HCT116 (cell line): ENCODE measurements at regions not wholly inside any gene's neighbourhood (a gene's known extent, or its start where the extent isn't known, plus 50 kb on each side); places are given as distances from the start of the nearest gene placed in this dataset.

Source experiments
- ATAC-seq: fragments of 200-7000 bp; cut with Tn5 transposase; 2 replicates; pipeline ENCODE4 v1.9.1; 2020; ENCODE audit warnings: mild to moderate bottlenecking, moderate library complexity
- BruUV-seq: library from RNA; stranded (reverse); fragments of 400-500 nt; replicated peaks from 2 replicates; lab custom pipeline; 2021; lab: Mats Ljungman, UMichigan
- CTCF ChIA-PET: fragments of 300-600 bp; sonication (Branson Sonifier 250); formaldehyde crosslinking; loops from one replicate; lab custom pipeline; 2021; ENCODE audit warnings: antibody characterized with exemption; lab: Charles Lee
- POLR2A ChIA-PET: fragments of 300-600, 350-600 bp; sonication (Branson Sonifier 250); formaldehyde crosslinking; loops from one replicate; lab custom pipeline; 2021; ENCODE audit warnings: antibody characterized with exemption; lab: Charles Lee
- RAD21 ChIA-PET, 2 experiments: fragments of 300-600 bp; sonication (Branson Sonifier 250); formaldehyde crosslinking; loops; one replicate each; lab custom pipeline; 2023; ENCODE audit warnings: low total read pairs in 2 of 2; ENCODE audit not compliant: uncharacterized antibody in 2 of 2, unreplicated experiment in 2 of 2, low non-redundant PET in 1 of 2; lab: Charles Lee
- DNase-seq: peaks from one replicate; pipeline ENCODE4 v3.0.0-alpha.2; 2010; ENCODE audit warnings: low read depth, low spot score
- H2AFZ ChIP-seq: fragments of 200-600 bp; shearing (Covaris generic), sonication (generic); 2 replicates; pipeline ENCODE4 v1.6.1; 2017; ENCODE audit warnings: low read depth, mixed run types, mixed read lengths, antibody characterized with exemption, low read length; ENCODE audit not compliant: poor library complexity, severe bottlenecking
- H3K27ac ChIP-seq: 2 replicates; pipeline ENCODE4 v1.5.1; 2012; ENCODE audit warnings: low read depth, low read length
- H3K27me3 ChIP-seq: fragments of 200-600 bp; sonication (generic); 2 replicates; pipeline ENCODE4 v1.6.1; 2016; ENCODE audit warnings: mixed run types, low read length, mixed read lengths; ENCODE audit not compliant: insufficient read depth
- H3K36me3 ChIP-seq, 2 experiments: fragments of 200-500 bp in 1 of 2; fragments of 200-600 bp in 1 of 2; sonication (Bioruptor generic) in 1 of 2; sonication (generic) in 1 of 2; 2 replicates each; pipeline versions ENCODE4 v1.5.1 to v1.6.1; 2014 to 2016; ENCODE audit warnings: low read length in 2 of 2, inconsistent platforms in 1 of 2, mixed read lengths in 1 of 2, mixed run types in 1 of 2; ENCODE audit not compliant: insufficient read depth in 2 of 2, control insufficient read depth in 1 of 2
- H3K4me1 ChIP-seq, 2 experiments: fragments of 200-600 bp in 1 of 2; sonication (generic) in 1 of 2; 2 replicates each; pipeline versions ENCODE4 v1.5.1 to v1.6.1; 2012 to 2017; ENCODE audit warnings: low read length in 2 of 2, inconsistent platforms in 1 of 2, mild to moderate bottlenecking in 1 of 2, mixed read lengths in 1 of 2, mixed run types in 1 of 2, moderate library complexity in 1 of 2; ENCODE audit not compliant: insufficient read depth in 2 of 2, control insufficient read depth in 1 of 2
- H3K4me2 ChIP-seq: fragments of 200-600 bp; sonication (generic); 2 replicates; pipeline ENCODE4 v1.6.1; 2017; ENCODE audit warnings: mixed run types, low read length, mixed read lengths
- H3K4me3 ChIP-seq, 2 experiments: fragments of 200-600 bp in 1 of 2; sonication (generic) in 1 of 2; replicated peaks in 1 of 2; 2 replicates each; pipeline ENCODE4 v1.5.1; 2011 to 2016; ENCODE audit warnings: low read length in 2 of 2, control low read depth in 1 of 2, low read depth in 1 of 2, mild to moderate bottlenecking in 1 of 2, mixed read lengths in 1 of 2, mixed run types in 1 of 2
- H3K79me2 ChIP-seq: fragments of 200-600 bp; sonication (generic); 2 replicates; pipeline ENCODE4 v1.6.1; 2017; ENCODE audit warnings: mild to moderate bottlenecking, mixed run types, low read length, moderate library complexity, mixed read lengths; ENCODE audit not compliant: insufficient read depth
- H3K9ac ChIP-seq: fragments of 200-600 bp; sonication (generic); 2 replicates; pipeline ENCODE4 v1.6.1; 2016; ENCODE audit warnings: low read length, mixed read lengths
- H3K9me2 ChIP-seq: fragments of 200-600 bp; sonication (generic), shearing (Covaris generic); 2 replicates; pipeline ENCODE4 v1.6.1; 2017; ENCODE audit warnings: mixed run types, mild to moderate bottlenecking, moderate library complexity; ENCODE audit not compliant: insufficient read depth
- H3K9me3 ChIP-seq, 2 experiments: fragments of 200-500 bp in 1 of 2; fragments of 200-600 bp in 1 of 2; sonication (Bioruptor generic) in 1 of 2; sonication (generic) in 1 of 2; 2 replicates each; pipeline ENCODE4 v1.6.1; 2014 to 2017; ENCODE audit warnings: low read length in 2 of 2, mixed read lengths in 2 of 2, inconsistent platforms in 1 of 2, low read depth in 1 of 2, mild to moderate bottlenecking in 1 of 2, mixed run types in 1 of 2, moderate library complexity in 1 of 2; ENCODE audit not compliant: control insufficient read depth in 1 of 2, insufficient read depth in 1 of 2
- H4K20me1 ChIP-seq: fragments of 200-600 bp; sonication (generic), shearing (Covaris generic); 2 replicates; pipeline ENCODE4 v1.6.1; 2017; ENCODE audit warnings: mixed run types, mild to moderate bottlenecking, moderate library complexity; ENCODE audit not compliant: insufficient read depth
- EGR1 ChIP-seq: IDR thresholded peaks from 2 replicates; pipeline ENCODE4 v1.6.1; 2012; ENCODE audit warnings: low read depth
- ELF1 ChIP-seq: IDR thresholded peaks from 2 replicates; pipeline ENCODE4 v1.6.1; 2012; ENCODE audit warnings: low read depth, borderline replicate concordance
- EZH2phosphoT487 ChIP-seq: fragments of 200-600 bp; IDR thresholded peaks from 2 replicates; pipeline ENCODE4 v1.6.1; 2018; ENCODE audit warnings: antibody characterized with exemption, borderline replicate concordance
- JUND ChIP-seq: IDR thresholded peaks from 2 replicates; pipeline ENCODE4 v1.6.1; 2012
- POLR2A ChIP-seq: IDR thresholded peaks from 2 replicates; pipeline ENCODE4 v1.7.0; 2011; ENCODE audit warnings: borderline replicate concordance; ENCODE audit not compliant: insufficient read depth, insufficient read length; ENCODE audit errors: extremely low read depth
- POLR2AphosphoS5 ChIP-seq: IDR thresholded peaks from 2 replicates; pipeline ENCODE4 v1.6.1; 2011; ENCODE audit warnings: mild to moderate bottlenecking, low read depth, low read length, moderate library complexity
- RAD21 ChIP-seq: IDR thresholded peaks from 2 replicates; pipeline ENCODE4 v1.6.1; 2012; ENCODE audit warnings: low read depth, mild to moderate bottlenecking
- SIN3A ChIP-seq: IDR thresholded peaks from 2 replicates; pipeline ENCODE4 v1.6.1; 2012; ENCODE audit warnings: low read depth
- SRF ChIP-seq: IDR thresholded peaks from 2 replicates; pipeline ENCODE4 v1.6.1; 2012; ENCODE audit warnings: low read depth
- YY1 ChIP-seq: IDR thresholded peaks from 2 replicates; pipeline ENCODE4 v1.6.1; 2011; ENCODE audit warnings: low read length, low read depth, moderate library complexity, mild to moderate bottlenecking; ENCODE audit not compliant: insufficient replicate concordance; ENCODE audit errors: extremely low read depth
- ZBTB33 ChIP-seq: IDR thresholded peaks from 2 replicates; pipeline ENCODE4 v1.6.1; 2011; ENCODE audit warnings: mild to moderate bottlenecking, low read length, moderate library complexity; ENCODE audit not compliant: insufficient replicate concordance; ENCODE audit errors: extremely low read depth
- ZFX ChIP-seq: fragments of 450-650 bp; IDR thresholded peaks from 2 replicates; pipeline ENCODE4 v1.6.1; 2017
- intact Hi-C: fragments of 100-400 bp; cut with micrococcal nuclease; formaldehyde crosslinking; loops from 2 replicates; pipeline ENCODE4 v1.10.0; 2022
- TF ChIP-seq, protein P1 (sequence below): IDR thresholded peaks from 2 replicates; pipeline ENCODE4 v1.6.1; 2012
- TF ChIP-seq, protein P2 (sequence below): IDR thresholded peaks from 2 replicates; pipeline ENCODE4 v1.6.1; 2012
- TF ChIP-seq, protein P3 (sequence below): IDR thresholded peaks from 2 replicates; pipeline ENCODE4 v1.6.1; 2012; ENCODE audit warnings: low read depth

- H3K4me3 ChIP-seq: no peak overlapping the region
- no peak for DNase-seq
- no peaks in the 10 kb centered on the region for H3K36me3 ChIP-seq
- H2AFZ ChIP-seq: no peak overlapping the region
- ChIA-PET CTCF (no interaction called here), POLR2A (no interaction called here), RAD21 (no interaction called here)
- no peaks in the 10 kb centered on the region for H4K20me1 ChIP-seq
- H3K9me3 ChIP-seq: no peaks in the 10 kb centered on the region
- no TSS peak for BruUV-seq
- intact Hi-C loops: no loop called here
- H3K4me2 ChIP-seq: no peak overlapping the region
- no peak for TF ChIP-seq SIN3A
- no peak for TF ChIP-seq POLR2A
- no peak for TF ChIP-seq ZBTB33
- TF ChIP-seq EGR1: no peak
- TF ChIP-seq, protein P1, sequence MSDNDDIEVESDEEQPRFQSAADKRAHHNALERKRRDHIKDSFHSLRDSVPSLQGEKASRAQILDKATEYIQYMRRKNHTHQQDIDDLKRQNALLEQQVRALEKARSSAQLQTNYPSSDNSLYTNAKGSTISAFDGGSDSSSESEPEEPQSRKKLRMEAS: no peak
- TF ChIP-seq ELF1: no peak
- TF ChIP-seq POLR2AphosphoS5: no peak
- TF ChIP-seq YY1: no peak
- TF ChIP-seq ZFX: no peak
- TF ChIP-seq JUND: no peak
- TF ChIP-seq, protein P2, sequence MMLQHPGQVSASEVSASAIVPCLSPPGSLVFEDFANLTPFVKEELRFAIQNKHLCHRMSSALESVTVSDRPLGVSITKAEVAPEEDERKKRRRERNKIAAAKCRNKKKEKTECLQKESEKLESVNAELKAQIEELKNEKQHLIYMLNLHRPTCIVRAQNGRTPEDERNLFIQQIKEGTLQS: no peak
- TF ChIP-seq RAD21: no peak
- TF ChIP-seq SRF: no peak
- no peak for TF ChIP-seq EZH2phosphoT487
- TF ChIP-seq, protein P3, sequence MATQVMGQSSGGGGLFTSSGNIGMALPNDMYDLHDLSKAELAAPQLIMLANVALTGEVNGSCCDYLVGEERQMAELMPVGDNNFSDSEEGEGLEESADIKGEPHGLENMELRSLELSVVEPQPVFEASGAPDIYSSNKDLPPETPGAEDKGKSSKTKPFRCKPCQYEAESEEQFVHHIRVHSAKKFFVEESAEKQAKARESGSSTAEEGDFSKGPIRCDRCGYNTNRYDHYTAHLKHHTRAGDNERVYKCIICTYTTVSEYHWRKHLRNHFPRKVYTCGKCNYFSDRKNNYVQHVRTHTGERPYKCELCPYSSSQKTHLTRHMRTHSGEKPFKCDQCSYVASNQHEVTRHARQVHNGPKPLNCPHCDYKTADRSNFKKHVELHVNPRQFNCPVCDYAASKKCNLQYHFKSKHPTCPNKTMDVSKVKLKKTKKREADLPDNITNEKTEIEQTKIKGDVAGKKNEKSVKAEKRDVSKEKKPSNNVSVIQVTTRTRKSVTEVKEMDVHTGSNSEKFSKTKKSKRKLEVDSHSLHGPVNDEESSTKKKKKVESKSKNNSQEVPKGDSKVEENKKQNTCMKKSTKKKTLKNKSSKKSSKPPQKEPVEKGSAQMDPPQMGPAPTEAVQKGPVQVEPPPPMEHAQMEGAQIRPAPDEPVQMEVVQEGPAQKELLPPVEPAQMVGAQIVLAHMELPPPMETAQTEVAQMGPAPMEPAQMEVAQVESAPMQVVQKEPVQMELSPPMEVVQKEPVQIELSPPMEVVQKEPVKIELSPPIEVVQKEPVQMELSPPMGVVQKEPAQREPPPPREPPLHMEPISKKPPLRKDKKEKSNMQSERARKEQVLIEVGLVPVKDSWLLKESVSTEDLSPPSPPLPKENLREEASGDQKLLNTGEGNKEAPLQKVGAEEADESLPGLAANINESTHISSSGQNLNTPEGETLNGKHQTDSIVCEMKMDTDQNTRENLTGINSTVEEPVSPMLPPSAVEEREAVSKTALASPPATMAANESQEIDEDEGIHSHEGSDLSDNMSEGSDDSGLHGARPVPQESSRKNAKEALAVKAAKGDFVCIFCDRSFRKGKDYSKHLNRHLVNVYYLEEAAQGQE: no peak
- H3K9me2 ChIP-seq: no peaks in the 10 kb centered on the region
- no peaks in the 10 kb centered on the region for H3K79me2 ChIP-seq
- no peaks in the 10 kb centered on the region for H3K4me1 ChIP-seq
- no peak for ATAC-seq
- H3K27ac ChIP-seq: no peak overlapping the region
- H3K27me3 ChIP-seq: no peaks in the 10 kb centered on the region
- no peak overlapping the region for H3K9ac ChIP-seq
Measured at GRCh38 chr5:175082866-175083590, 358.6 kb downstream of the MSX2 start.
